Esophagus squamous epithelium (tissue), 5 donors: ENCODE measurements at regions not wholly inside any gene's neighbourhood (a gene's known extent, or its start where the extent isn't known, plus 50 kb on each side); places are given as distances from the start of the nearest gene placed in this dataset.
"Not testable (repeated sequence)": the region's sequence is repeated elsewhere in the genome, so short reads cannot be mapped to it uniquely, and the experiment has no call there.

Source experiments
- DNase-seq: peaks from one replicate; lab custom pipeline; 2025; lab: John Stamatoyannopoulos, UW
- H3K27ac ChIP-seq, 4 donors: fragments of 200-600 bp; sonication (generic); one replicate each; pipeline ENCODE4 v1.5.1; 2016 to 2019; ENCODE audit warnings: mild to moderate bottlenecking in 1 of 4
- H3K27me3 ChIP-seq, 4 donors: fragments of 200-600 bp; sonication (generic); 1 replicate in 3 of 4; 2 replicates in 1 of 4; pipeline versions ENCODE4 v1.5.1 to v1.6.0; 2017 to 2021; ENCODE audit warnings: antibody characterized with exemption in 1 of 4
- H3K36me3 ChIP-seq, 3 donors: fragments of 200-600 bp; sonication (generic); one replicate each; pipeline ENCODE4 v1.5.1; 2016 to 2019
- H3K4me1 ChIP-seq, 3 donors: fragments of 200-600 bp; sonication (generic); one replicate each; pipeline ENCODE4 v1.5.1; 2017 to 2019
- H3K4me3 ChIP-seq, 4 donors: fragments of 200-600 bp; sonication (generic); 1 replicate in 3 of 4; 2 replicates in 1 of 4; pipeline ENCODE4 v1.5.1; 2016 to 2019; ENCODE audit warnings: mild to moderate bottlenecking in 2 of 4, moderate library complexity in 1 of 4
- H3K9me3 ChIP-seq, 3 donors: fragments of 200-600 bp; sonication (generic); one replicate each; pipeline ENCODE4 v1.5.1; 2016 to 2019
- POLR2A ChIP-seq, 4 donors: fragments of 450-650 bp; IDR thresholded peaks; one replicate each; pipeline ENCODE4 v1.6.1; 2017; ENCODE audit warnings: antibody characterized with exemption in 4 of 4, mild to moderate bottlenecking in 4 of 4, moderate library complexity in 3 of 4
- WGBS, 2 donors: methylation state at CpG; one replicate each; pipeline ENCODE4 v1.1.5; 2018; 5-methylcytosine and 5-hydroxymethylcytosine counted together
- intact Hi-C: fragments of 100-400 bp; cut with DNase I; formaldehyde crosslinking; loops from one replicate; pipeline ENCODE4 v1.15.0; 2022
- TF ChIP-seq, protein P1 (sequence below), 6 experiments: fragments of 450-650 bp in 4 of 6; fragments of 200-600 bp in 2 of 6; sonication (generic) in 2 of 6; IDR thresholded peaks; one replicate each; pipeline ENCODE4 v1.5.1; 2016 to 2019; ENCODE audit warnings: antibody characterized with exemption in 6 of 6, mild to moderate bottlenecking in 4 of 6, moderate library complexity in 4 of 6
- donor health status: DM: yes; HTN: yes; CAD: no.

DNA sequence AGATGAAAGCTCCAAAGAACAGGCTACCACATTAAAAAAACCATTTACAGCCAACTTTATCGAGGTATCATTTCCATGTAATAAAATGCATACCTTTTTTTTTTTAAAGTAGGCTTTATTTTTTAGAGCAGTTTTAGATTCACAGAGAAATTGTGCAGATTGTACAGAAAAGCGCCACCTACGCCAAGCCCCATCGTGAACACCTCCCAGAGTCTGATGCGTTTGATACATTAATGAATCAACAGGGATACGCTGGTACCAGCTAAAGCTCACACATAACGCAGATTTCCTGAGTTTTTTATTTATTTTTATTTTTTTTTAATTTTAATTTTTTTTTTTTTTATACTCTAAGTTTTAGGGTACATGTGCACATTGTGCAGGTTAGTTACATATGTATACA is 129.9 kb downstream of the KIF26A start:
- no peaks in the 10 kb centered on the region for H3K36me3 ChIP-seq
- WGBS, 2 donors = 86 to 87% methylated on average over 7 of the region's 7 CpGs
- no peak for TF ChIP-seq POLR2A (IDR thresholded peaks at IDR 0.05)
- TF ChIP-seq, protein P1, sequence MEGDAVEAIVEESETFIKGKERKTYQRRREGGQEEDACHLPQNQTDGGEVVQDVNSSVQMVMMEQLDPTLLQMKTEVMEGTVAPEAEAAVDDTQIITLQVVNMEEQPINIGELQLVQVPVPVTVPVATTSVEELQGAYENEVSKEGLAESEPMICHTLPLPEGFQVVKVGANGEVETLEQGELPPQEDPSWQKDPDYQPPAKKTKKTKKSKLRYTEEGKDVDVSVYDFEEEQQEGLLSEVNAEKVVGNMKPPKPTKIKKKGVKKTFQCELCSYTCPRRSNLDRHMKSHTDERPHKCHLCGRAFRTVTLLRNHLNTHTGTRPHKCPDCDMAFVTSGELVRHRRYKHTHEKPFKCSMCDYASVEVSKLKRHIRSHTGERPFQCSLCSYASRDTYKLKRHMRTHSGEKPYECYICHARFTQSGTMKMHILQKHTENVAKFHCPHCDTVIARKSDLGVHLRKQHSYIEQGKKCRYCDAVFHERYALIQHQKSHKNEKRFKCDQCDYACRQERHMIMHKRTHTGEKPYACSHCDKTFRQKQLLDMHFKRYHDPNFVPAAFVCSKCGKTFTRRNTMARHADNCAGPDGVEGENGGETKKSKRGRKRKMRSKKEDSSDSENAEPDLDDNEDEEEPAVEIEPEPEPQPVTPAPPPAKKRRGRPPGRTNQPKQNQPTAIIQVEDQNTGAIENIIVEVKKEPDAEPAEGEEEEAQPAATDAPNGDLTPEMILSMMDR (IDR thresholded peaks at IDR 0.05) = no peak
- no peaks in the 10 kb centered on the region for H3K9me3 ChIP-seq
- no peak overlapping the region for H3K4me3 ChIP-seq
- no peak for DNase-seq
- intact Hi-C loops = no loop called here
- no peak overlapping the region for H3K27ac ChIP-seq
- no peaks in the 10 kb centered on the region for H3K27me3 ChIP-seq
- no peaks in the 10 kb centered on the region for H3K4me1 ChIP-seq

DNA sequence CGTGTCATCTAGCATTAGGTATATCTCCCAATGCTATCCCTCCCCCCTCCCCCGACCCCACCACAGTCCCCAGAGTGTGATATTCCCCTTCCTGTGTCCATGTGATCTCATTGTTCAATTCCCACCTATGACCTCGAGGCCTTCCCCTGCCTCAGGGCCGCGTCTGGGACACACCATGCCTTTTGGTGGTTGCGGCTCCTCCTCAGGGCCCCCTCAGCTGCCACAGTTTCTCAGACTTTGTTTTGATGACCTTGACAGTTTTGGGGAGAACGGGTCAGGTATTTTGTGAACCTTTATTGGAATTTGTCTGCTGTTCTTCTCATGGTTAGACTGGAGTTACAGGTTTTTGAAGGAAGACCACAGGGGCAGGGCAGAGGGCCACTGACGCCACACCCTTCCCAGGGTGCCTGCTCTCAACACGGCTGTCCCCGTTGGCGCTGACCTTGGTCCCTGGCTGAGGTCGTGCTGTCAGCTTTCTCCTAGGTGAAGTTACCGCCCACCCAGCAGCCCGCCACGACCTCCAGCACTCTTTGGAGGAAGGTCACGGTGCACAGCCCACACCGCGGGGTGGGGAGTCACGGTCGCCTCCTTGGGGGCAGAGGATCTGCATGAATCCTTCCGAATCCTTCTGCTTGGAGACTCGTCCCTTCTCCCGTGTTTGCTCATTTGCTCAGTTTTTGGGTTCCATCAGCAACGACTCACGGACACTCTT is 130.5 kb downstream of the KIF26A start:
- DNase-seq = no peak
- WGBS, 2 donors = 68 to 69% methylated on average over 21 to 22 of the region's 25 CpGs
- Histone ChIP-seq H3K9me3 (no peaks in the 10 kb centered on the region), H3K27ac (no peak overlapping the region), H3K27me3 (no peaks in the 10 kb centered on the region), H3K36me3 (no peaks in the 10 kb centered on the region), H3K4me3 (no peak overlapping the region), H3K4me1 (no peaks in the 10 kb centered on the region)
- intact Hi-C loops = no loop called here
- TF ChIP-seq POLR2A (IDR thresholded peaks at IDR 0.05) = no peak
- TF ChIP-seq, protein P1 (IDR thresholded peaks at IDR 0.05) = no peak

DNA sequence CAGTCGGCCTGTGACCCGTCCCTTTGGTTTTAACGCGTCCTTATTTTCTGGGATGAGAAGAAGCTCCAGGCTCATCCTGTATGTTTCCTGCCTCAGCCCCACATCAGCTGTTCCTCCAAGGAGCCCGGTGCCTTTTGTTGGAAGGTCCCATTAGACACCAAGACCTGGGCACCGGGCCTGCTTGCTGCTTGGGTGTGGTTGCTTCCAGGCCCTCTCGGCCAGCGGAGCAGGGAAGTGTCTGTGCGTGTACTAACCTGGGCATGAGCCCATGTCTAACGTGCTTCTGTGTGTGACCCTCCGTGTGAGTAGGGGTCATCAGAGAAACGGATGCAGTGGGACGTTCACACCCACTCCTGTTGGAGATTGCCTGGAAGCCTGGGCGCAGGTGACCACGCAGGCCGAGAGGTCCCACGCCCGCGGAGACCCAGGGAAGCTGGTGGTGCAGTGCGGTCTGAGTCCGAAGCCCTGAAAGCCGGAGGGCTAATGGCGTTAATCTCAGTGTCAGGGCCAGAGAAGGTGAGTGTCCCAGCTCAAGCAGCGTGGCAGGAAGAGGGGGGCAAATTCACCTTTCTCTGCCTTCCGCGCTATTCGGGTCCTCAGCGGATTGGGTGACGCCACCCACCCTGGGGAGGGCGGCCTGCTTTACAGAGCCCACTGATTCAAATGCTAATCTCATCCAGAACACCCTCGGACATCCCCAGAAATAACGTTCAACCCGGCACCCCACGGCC is 131.3 kb downstream of the KIF26A start:
- intact Hi-C loops, H3K27ac ChIP-seq, H3K27me3 ChIP-seq, DNase-seq, H3K9me3 ChIP-seq, H3K4me3 ChIP-seq, H3K36me3 ChIP-seq, H3K4me1 ChIP-seq: not testable (repeated sequence)
- WGBS, 2 donors = 82 to 94% methylated on average over 5 to 24 of the region's 34 CpGs

DNA sequence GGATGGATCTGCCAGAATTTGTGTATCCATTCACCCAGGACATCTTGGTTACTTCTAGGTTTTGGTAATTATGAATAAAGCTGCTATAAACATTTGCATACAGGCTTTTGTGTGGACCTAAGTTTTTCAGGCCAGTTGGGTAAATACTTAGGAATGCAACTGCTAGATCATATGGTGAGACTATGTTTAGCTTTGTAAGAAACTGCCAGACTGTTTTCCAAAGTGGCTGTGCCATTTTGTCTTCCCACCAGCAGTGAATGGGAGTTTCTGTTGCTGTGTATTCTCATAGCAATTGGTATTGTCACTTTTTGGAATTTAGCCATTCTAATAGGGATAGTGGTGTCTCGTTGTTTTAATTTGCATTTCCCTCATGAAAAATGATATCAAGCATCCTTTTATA is 133.0 kb downstream of the KIF26A start:
- Histone ChIP-seq H3K27ac (no peak overlapping the region), H3K4me3 (no peak overlapping the region), H3K27me3 (peaks cover 0 to 11% (median 0%) of the 10 kb centered on the region in 4 donors), H3K9me3 (no peaks in the 10 kb centered on the region), H3K4me1 (peaks cover 0 to 16% (median 0%) of the 10 kb centered on the region in 3 donors), H3K36me3 (no peaks in the 10 kb centered on the region)
- TF ChIP-seq, protein P1 (IDR thresholded peaks at IDR 0.05) = no peak
- no peak for TF ChIP-seq POLR2A (IDR thresholded peaks at IDR 0.05)
- 35 to 55% methylated on average over 1 of the region's 1 CpG for WGBS, 2 donors
- no peak for DNase-seq
- intact Hi-C loops = no loop called here

DNA sequence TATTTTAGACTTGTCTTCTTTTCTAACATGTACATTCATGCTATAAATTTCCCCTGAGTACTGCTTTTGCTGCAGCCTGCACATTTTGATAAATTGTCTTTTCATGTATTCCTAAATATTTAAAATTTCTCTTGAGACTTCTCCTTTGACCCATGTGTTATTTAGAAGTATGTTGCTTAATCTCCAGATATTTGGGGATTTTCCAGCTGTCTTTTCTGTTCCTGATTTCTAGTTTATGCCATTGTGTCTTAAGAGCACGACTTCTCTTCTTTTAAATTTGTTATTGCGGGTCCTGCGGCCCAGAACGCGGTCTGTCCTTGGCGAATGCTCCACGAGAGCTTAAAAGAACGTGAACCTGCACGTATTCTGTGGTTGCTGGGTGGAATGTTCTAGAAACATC is 136.4 kb downstream of the KIF26A start:
- Histone ChIP-seq H3K27me3 (peaks cover 0 to 31% (median 0%) of the 10 kb centered on the region in 4 donors), H3K9me3 (no peaks in the 10 kb centered on the region), H3K27ac (peak overlapping the region in 2 of 4 donors; percentile 37 to 67), H3K4me3 (no peak overlapping the region), H3K36me3 (no peaks in the 10 kb centered on the region), H3K4me1 (peaks cover 0 to 18% (median 0%) of the 10 kb centered on the region in 3 donors)
- no peak for DNase-seq
- intact Hi-C loops = no loop called here
- 50 to 51% methylated on average over 9 of the region's 9 CpGs for WGBS, 2 donors
- no peak for TF ChIP-seq POLR2A (IDR thresholded peaks at IDR 0.05)
- TF ChIP-seq, protein P1 (IDR thresholded peaks at IDR 0.05) = no peak
